B cell (primary cell): ENCODE measurements at regions not wholly inside any gene's neighbourhood (a gene's known extent, or its start where the extent isn't known, plus 50 kb on each side); places are given as distances from the start of the nearest gene placed in this dataset.

ENCODE experiments used
- ATAC-seq: fragments of 200-7000 bp; cut with Tn5 transposase; one replicate; pipeline ENCODE4 v1.10.0; 2021; ENCODE audit warnings: low read depth, mild to moderate bottlenecking, moderate number of reproducible peaks, moderate library complexity
- CTCF ChIA-PET: fragments of 350-600 bp; sonication (Branson Sonifier 250); formaldehyde crosslinking; loops from one replicate; lab custom pipeline; 2021; ENCODE audit warnings: antibody characterized with exemption, inconsistent platforms; lab: Charles Lee
- POLR2A ChIA-PET: fragments of 350-600 bp; sonication (Branson Sonifier 250); formaldehyde crosslinking; loops from one replicate; lab custom pipeline; 2021; ENCODE audit warnings: antibody characterized with exemption; lab: Charles Lee
- DNase-seq: peaks from one replicate; pipeline ENCODE4 v3.0.0; 2013
- H2AFZ ChIP-seq: 2 replicates; pipeline ENCODE4 v1.6.1; 2012; ENCODE audit warnings: mild to moderate bottlenecking, low read depth, low read length; ENCODE audit not compliant: insufficient read depth, poor library complexity, severe bottlenecking
- H3K27ac ChIP-seq, 2 donors: 1 replicate in 1 of 2; 2 replicates in 1 of 2; pipeline ENCODE4 v1.5.1; 2012 to 2013; ENCODE audit warnings: low read length in 2 of 2, mild to moderate bottlenecking in 2 of 2, moderate library complexity in 1 of 2
- H3K27me3 ChIP-seq, 4 experiments: fragments of 200-600 bp in 1 of 4; sonication (generic) in 1 of 4; replicated peaks in 1 of 4; 1 replicate in 2 of 4; 2 replicates in 2 of 4; pipeline versions ENCODE4 v1.6.1 to v1.7.0; 2013 to 2016; ENCODE audit warnings: low read length in 3 of 4, mild to moderate bottlenecking in 2 of 4, mixed read lengths in 1 of 4, moderate library complexity in 1 of 4; ENCODE audit not compliant: insufficient read depth in 4 of 4, control insufficient read depth in 3 of 4; ENCODE audit errors: control extremely low read depth in 1 of 4
- H3K36me3 ChIP-seq, 2 experiments: replicated peaks in 1 of 2; 1 replicate in 1 of 2; 2 replicates in 1 of 2; pipeline versions ENCODE4 v1.6.1 to v1.7.1; 2013; ENCODE audit warnings: low read length in 1 of 2; ENCODE audit not compliant: insufficient read depth in 2 of 2, control insufficient read depth in 1 of 2; ENCODE audit errors: control extremely low read depth in 1 of 2, extremely low read depth in 1 of 2
- H3K4me1 ChIP-seq, 2 donors: fragments of 200-600 bp in 1 of 2; sonication (generic) in 1 of 2; 1 replicate in 1 of 2; 2 replicates in 1 of 2; pipeline versions ENCODE4 v1.5.1 to v1.6.1; 2013 to 2017; ENCODE audit warnings: low read length in 2 of 2; ENCODE audit not compliant: control insufficient read depth in 2 of 2, insufficient read depth in 2 of 2
- H3K4me2 ChIP-seq: replicated peaks from 2 replicates; pipeline ENCODE3; 2012; ENCODE audit warnings: mild to moderate bottlenecking, low read depth, low read length; ENCODE audit not compliant: poor library complexity, severe bottlenecking
- H3K4me3 ChIP-seq, 5 experiments: fragments of 200-600 bp in 1 of 5; sonication (generic) in 1 of 5; 1 replicate in 3 of 5; 2 replicates in 2 of 5; pipeline versions ENCODE4 v1.5.1 to v1.7.0; 2011 to 2016; ENCODE audit warnings: low read length in 4 of 5, mild to moderate bottlenecking in 4 of 5, low read depth in 2 of 5, control low read depth in 1 of 5, moderate library complexity in 1 of 5; ENCODE audit not compliant: insufficient read depth in 1 of 5; ENCODE audit errors: control extremely low read depth in 1 of 5, extremely low read depth in 1 of 5
- H3K79me2 ChIP-seq: fragments of 200-600 bp; sonication (generic); one replicate; pipeline ENCODE4 v1.6.0; 2016; ENCODE audit warnings: low read length; ENCODE audit not compliant: control insufficient read depth, insufficient read depth
- H3K9ac ChIP-seq: fragments of 200-600 bp; sonication (generic); 2 replicates; pipeline ENCODE4 v1.6.1; 2017; ENCODE audit warnings: mild to moderate bottlenecking, low read length, moderate library complexity
- H3K9me3 ChIP-seq, 3 donors: one replicate each; pipeline versions ENCODE4 v1.6.1 to v1.7.1; 2013; ENCODE audit warnings: low read length in 2 of 3; ENCODE audit not compliant: control insufficient read depth in 2 of 3, insufficient read depth in 1 of 3; ENCODE audit errors: control extremely low read depth in 1 of 3
- H4K20me1 ChIP-seq: 2 replicates; pipeline ENCODE4 v1.6.0; 2012; ENCODE audit warnings: mild to moderate bottlenecking, low read length; ENCODE audit not compliant: insufficient read depth, control insufficient read depth, poor library complexity, severe bottlenecking
- H3K27ac Mint-ChIP-seq: one replicate; pipeline ENCODE4 v1.8.0; 2021; ENCODE audit warnings: mixed read lengths
- H3K27me3 Mint-ChIP-seq: one replicate; pipeline ENCODE4 v1.8.0; 2021; ENCODE audit warnings: mixed read lengths
- H3K4me1 Mint-ChIP-seq: one replicate; pipeline ENCODE4 v1.8.0; 2021; ENCODE audit warnings: mixed read lengths
- H3K4me3 Mint-ChIP-seq: one replicate; pipeline ENCODE4 v1.8.0; 2021; ENCODE audit warnings: mixed read lengths
- H3K9me3 Mint-ChIP-seq: one replicate; pipeline ENCODE4 v1.8.0; 2022; ENCODE audit warnings: mixed read lengths; ENCODE audit not compliant: insufficient read depth
- CTCF ChIP-seq: fragments of 200-600 bp; IDR thresholded peaks from one replicate; pipeline ENCODE4 v1.8.0; 2022; ENCODE audit warnings: antibody characterized with exemption, mild to moderate bottlenecking
- EZH2 ChIP-seq: IDR thresholded peaks from 2 replicates; pipeline ENCODE4 v1.6.1; 2012; ENCODE audit warnings: borderline replicate concordance, low read depth, mild to moderate bottlenecking, moderate library complexity, low read length; ENCODE audit not compliant: insufficient read depth, poor library complexity, severe bottlenecking
- WGBS: methylation state at CpG from one replicate; pipeline ENCODE4 v1.1.5; 2013; ENCODE audit warnings: missing lambda C conversion rate; ENCODE audit not compliant: insufficient coverage; 5-methylcytosine and 5-hydroxymethylcytosine counted together
- intact Hi-C: fragments of 100-400 bp; cut with micrococcal nuclease; formaldehyde crosslinking; loops from one replicate; pipeline ENCODE4 v1.10.0; 2022

GRCh38 chr17:34859652-34860051, 101.6 kb downstream of the CCT6B start:
- H4K20me1 ChIP-seq: no peaks in the 10 kb centered on the region
- intact Hi-C loops: no loop called here
- no peak overlapping the region for H2AFZ ChIP-seq
- H3K79me2 ChIP-seq: no peaks in the 10 kb centered on the region
- H3K36me3 ChIP-seq: no peaks in the 10 kb centered on the region
- TF ChIP-seq EZH2: no peak
- no peak overlapping the region for H3K27ac ChIP-seq
- no peak overlapping the region for H3K4me2 ChIP-seq
- peaks cover 31% of the 10 kb centered on the region for H3K27me3 Mint-ChIP-seq
- ATAC-seq (no peak), DNase-seq (no peak)
- WGBS: 82% methylated on average over 2 of the region's 5 CpGs
- ChIA-PET POLR2A (no interaction called here), CTCF (no interaction called here)
- no peak overlapping the region for H3K27ac Mint-ChIP-seq
- no peaks in the 10 kb centered on the region for H3K4me1 Mint-ChIP-seq
- H3K4me3 ChIP-seq: no peak overlapping the region
- no peaks in the 10 kb centered on the region for H3K9me3 Mint-ChIP-seq
- H3K4me1 ChIP-seq: no peaks in the 10 kb centered on the region
- H3K27me3 ChIP-seq: peaks cover 0 to 11% (median 0%) of the 10 kb centered on the region in 4 experiments
- H3K4me3 Mint-ChIP-seq: no peak overlapping the region
- H3K9ac ChIP-seq: no peak overlapping the region
- no peaks in the 10 kb centered on the region for H3K9me3 ChIP-seq

DNA sequence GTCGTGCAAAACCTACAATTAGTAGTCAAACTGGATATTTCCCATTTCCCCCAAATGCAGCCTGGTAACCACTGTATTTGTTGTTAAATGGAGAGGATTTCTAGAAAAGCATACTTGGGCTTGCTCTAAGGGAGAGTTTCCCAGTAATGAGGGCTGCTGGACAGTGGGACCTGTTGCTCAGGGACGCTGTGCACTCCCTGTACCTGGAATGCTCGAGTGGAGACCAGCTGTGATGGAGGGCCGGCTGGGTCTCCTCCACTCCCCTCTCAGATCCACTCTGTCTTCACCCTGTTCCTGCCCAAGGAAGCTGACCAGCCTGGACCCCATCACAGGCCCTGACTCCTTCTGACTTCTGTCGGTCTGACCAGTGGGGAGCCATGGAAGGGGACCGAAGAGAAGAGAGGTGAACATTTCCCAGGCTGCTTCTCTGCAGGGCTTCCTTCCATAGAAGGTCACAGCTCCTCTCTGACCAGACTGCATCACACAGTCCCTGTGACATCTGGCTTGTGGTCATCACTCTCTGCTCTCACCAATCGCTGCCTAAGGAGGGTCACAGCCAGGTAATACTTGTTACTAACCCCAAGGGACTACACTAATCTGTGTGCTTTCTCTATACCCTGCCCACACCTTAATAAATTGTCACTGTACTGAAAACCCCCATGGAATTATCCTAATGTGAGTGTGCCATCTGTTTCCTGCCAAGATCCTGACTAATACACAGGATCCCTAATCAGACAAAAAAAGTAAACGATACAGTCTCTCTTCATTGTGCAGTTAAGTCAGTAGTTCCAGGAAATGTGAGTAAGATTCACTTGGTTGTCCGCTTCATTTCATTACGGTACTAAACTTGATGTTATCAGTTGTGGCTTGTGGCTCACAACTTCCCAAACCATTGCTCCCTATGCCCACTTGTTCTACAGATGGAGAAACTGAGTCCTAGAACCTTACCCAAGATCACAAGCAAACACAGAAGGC, 102.4 kb downstream of the CCT6B start:
- no peaks in the 10 kb centered on the region for H3K36me3 ChIP-seq

More for the DNA sequence above, 102.4 kb downstream of the CCT6B start:
- ATAC-seq (no peak), DNase-seq (no peak)
- Mint-ChIP-seq H3K9me3 (no peaks in the 10 kb centered on the region), H3K27me3 (peaks cover 31% of the 10 kb centered on the region), H3K4me1 (no peaks in the 10 kb centered on the region), H3K4me3 (no peak overlapping the region), H3K27ac (no peak overlapping the region)
- TF ChIP-seq EZH2 (no peak), CTCF (no peak)
- ChIA-PET CTCF (no interaction called here), POLR2A (no interaction called here)
- Histone ChIP-seq H3K4me1 (no peaks in the 10 kb centered on the region), H3K4me2 (no peak overlapping the region), H3K79me2 (no peaks in the 10 kb centered on the region), H3K4me3 (no peak overlapping the region), H4K20me1 (no peaks in the 10 kb centered on the region), H3K27ac (no peak overlapping the region), H3K27me3 (peaks cover 0 to 11% (median 0%) of the 10 kb centered on the region in 4 experiments), H2AFZ (no peak overlapping the region), H3K9ac (no peak overlapping the region), H3K9me3 (no peaks in the 10 kb centered on the region)
- intact Hi-C loops: no loop called here
- 69% methylated on average over 8 of the region's 10 CpGs for WGBS
